ENCODE measurements at regions not wholly inside any gene's neighbourhood (a gene's known extent, or its start where the extent isn't known, plus 50 kb on each side); places are given as distances from the start of the nearest gene placed in this dataset.

GRCh38 chr5:6235726-6236125 lies 142.6 kb downstream of the MED10 start:
- no peak for DNase-seq

- DNase-seq: no peak
These were observed 149.8 kb downstream of the MED10 start for GRCh38 chr5:6228257-6229250.

GRCh38 chr5:6225121-6225607 lies 153.2 kb downstream of the MED10 start:
- DNase-seq: no peak

- no peak for DNase-seq
These were observed 153.9 kb downstream of the MED10 start for GRCh38 chr5:6224406-6224805.

GRCh38 chr5:6222899-6223298 lies 155.4 kb downstream of the MED10 start:
- DNase-seq: no peak

- no peak for DNase-seq
These were observed 156.2 kb downstream of the MED10 start for GRCh38 chr5:6222121-6222520.

- DNase-seq: no peak
These were observed 157.2 kb downstream of the MED10 start for GRCh38 chr5:6221141-6221626.

GRCh38 chr5:6220346-6221088 lies 157.8 kb downstream of the MED10 start:
- peak; percentile 25 for DNase-seq

GRCh38 chr5:6218517-6218916 lies 159.8 kb downstream of the MED10 start:
- DNase-seq: no peak

- no peak for DNase-seq
These were observed 160.2 kb downstream of the MED10 start for GRCh38 chr5:6218116-6218515.

GRCh38 chr5:6216471-6217075 lies 161.8 kb downstream of the MED10 start:
- DNase-seq: no peak

- no peak for DNase-seq
These were observed 162.5 kb downstream of the MED10 start for GRCh38 chr5:6215891-6216290.

GRCh38 chr5:6212244-6212643 lies 166.1 kb downstream of the MED10 start:
- no peak for DNase-seq

- no peak for DNase-seq
These were observed 171.8 kb downstream of the MED10 start for GRCh38 chr5:6206501-6206900.

GRCh38 chr5:6202968-6203365 lies 175.4 kb downstream of the MED10 start:
- no peak for DNase-seq

GRCh38 chr5:6202149-6202967 lies 176.0 kb downstream of the MED10 start:
- peak; percentile 37 for DNase-seq

- no peak for DNase-seq
These were observed 176.7 kb downstream of the MED10 start for GRCh38 chr5:6201631-6202030.

GRCh38 chr5:6198531-6198930 lies 179.8 kb downstream of the MED10 start:
- no peak for DNase-seq

GRCh38 chr5:6197427-6197826 lies 180.9 kb downstream of the MED10 start:
- no peak for DNase-seq

GRCh38 chr5:6195711-6196358 lies 182.5 kb downstream of the MED10 start:
- no peak for DNase-seq

- DNase-seq: no peak
These were observed 183.3 kb downstream of the MED10 start for GRCh38 chr5:6194906-6195612.
